RWPE1 (cell line): ENCODE measurements at regions not wholly inside any gene's neighbourhood (a gene's known extent, or its start where the extent isn't known, plus 50 kb on each side); places are given as distances from the start of the nearest gene placed in this dataset.

Experiments
- CTCF ChIA-PET: fragments of 350-600 bp; sonication (Branson Sonifier 250); formaldehyde crosslinking; extraction: SDS; loops from one replicate; lab custom pipeline; 2021; lab: Yijun Ruan, JAX
- POLR2A ChIA-PET: fragments of 400-600 bp; formaldehyde crosslinking; extraction: SDS; loops from one replicate; lab custom pipeline; 2020; ENCODE audit warnings: antibody characterized with exemption; ENCODE audit not compliant: low non-redundant PET; lab: Yijun Ruan, JAX
- DNase-seq: peaks from one replicate; pipeline ENCODE4 v3.0.0; 2012; ENCODE audit warnings: low spot score
- H3K27ac ChIP-seq: fragments of 450-650 bp; 2 replicates; pipeline ENCODE4 v1.5.1; 2017
- TF ChIP-seq, protein P1 (sequence below): fragments of 450-650 bp; conservative IDR thresholded peaks from 2 replicates; pipeline ENCODE4 v1.5.1; 2017; ENCODE audit warnings: low read depth, mild to moderate bottlenecking

DNA sequence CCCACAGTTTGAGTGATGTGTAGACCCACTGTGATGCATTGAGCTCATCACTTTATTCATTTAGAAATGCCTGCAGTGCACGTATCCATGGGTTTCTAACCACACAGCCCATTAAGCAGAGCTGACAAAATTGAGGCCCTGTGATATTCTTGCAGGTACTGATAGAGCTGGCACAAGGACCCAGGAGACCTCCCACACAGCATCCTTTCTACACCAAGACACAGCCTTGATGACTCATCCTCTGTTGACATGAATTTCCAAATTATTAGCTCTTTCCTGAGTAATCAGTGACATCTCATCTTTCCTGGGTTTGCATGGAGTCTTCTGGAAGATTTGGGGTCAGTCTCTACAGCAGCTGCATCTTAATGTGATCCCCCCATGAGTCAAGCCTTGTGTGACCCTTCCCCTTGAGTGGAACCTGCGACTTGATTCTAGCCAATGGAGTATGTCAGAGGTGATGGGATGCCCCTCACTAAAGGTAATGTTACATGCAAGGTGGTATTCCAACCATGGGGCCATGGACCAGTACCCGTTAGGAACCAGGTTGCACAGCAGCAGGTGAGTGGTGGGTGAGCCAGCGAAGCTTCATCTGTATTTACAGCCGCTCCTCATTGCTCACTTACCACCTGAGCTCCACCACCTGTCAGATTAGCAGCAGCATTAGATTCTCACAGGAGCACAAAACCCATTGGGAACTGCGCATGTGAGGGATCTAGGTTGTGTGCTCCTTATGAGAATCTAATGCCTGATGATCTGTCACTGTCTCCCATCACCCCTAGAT is 181.1 kb upstream of the ARL4C start:
- peak overlapping the region; percentile 90; the same call in 1 of the 2 replicates for H3K27ac ChIP-seq

DNA sequence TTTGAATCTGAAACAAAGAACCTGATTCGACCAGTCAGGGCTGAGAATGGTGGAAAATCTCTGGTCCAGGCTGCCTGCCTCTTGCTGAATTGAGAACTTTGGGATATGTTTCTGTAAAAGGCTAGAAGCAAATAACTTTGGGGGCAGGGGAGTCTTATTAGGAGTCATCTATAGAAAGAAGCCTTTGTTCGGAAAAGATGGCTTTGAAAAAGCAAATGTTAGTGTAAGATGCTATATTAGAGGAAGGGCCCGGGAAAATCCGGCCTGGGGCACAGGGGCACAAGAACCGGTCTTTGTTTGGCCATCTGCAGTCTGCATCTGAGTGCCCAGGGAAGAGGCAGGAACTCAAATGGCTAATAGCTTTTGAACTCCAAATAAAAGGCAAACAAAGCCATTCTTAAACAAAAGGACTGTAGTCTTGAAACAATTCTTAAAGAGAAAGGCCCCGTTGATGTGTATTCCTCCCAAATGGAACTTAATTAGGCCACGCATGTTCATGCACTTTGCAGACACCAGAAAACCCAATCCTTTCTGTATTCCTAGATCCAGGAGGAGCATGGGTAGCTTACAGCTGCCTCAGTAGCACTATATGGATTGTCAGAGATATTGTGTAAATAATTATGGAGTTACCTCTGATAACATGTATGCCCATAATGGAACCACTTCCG is 180.0 kb upstream of the ARL4C start:
- ChIA-PET CTCF (no interaction called here), POLR2A (no interaction called here)
- TF ChIP-seq, protein P1, sequence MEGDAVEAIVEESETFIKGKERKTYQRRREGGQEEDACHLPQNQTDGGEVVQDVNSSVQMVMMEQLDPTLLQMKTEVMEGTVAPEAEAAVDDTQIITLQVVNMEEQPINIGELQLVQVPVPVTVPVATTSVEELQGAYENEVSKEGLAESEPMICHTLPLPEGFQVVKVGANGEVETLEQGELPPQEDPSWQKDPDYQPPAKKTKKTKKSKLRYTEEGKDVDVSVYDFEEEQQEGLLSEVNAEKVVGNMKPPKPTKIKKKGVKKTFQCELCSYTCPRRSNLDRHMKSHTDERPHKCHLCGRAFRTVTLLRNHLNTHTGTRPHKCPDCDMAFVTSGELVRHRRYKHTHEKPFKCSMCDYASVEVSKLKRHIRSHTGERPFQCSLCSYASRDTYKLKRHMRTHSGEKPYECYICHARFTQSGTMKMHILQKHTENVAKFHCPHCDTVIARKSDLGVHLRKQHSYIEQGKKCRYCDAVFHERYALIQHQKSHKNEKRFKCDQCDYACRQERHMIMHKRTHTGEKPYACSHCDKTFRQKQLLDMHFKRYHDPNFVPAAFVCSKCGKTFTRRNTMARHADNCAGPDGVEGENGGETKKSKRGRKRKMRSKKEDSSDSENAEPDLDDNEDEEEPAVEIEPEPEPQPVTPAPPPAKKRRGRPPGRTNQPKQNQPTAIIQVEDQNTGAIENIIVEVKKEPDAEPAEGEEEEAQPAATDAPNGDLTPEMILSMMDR: no peak
- H3K27ac ChIP-seq: no peak overlapping the region
- DNase-seq: no peak

More for the DNA sequence above, 181.1 kb upstream of the ARL4C start:
- peak; percentile 38 for DNase-seq
- ChIA-PET CTCF (interaction anchor here (0.5 to 0.6 kb wide), 2 partner anchors 67 to 207 kb away, joined by 3 to 5 read pairs; no protein-coding TSS in a partner anchor), POLR2A (no interaction called here)
- TF ChIP-seq, protein P1: no peak

DNA sequence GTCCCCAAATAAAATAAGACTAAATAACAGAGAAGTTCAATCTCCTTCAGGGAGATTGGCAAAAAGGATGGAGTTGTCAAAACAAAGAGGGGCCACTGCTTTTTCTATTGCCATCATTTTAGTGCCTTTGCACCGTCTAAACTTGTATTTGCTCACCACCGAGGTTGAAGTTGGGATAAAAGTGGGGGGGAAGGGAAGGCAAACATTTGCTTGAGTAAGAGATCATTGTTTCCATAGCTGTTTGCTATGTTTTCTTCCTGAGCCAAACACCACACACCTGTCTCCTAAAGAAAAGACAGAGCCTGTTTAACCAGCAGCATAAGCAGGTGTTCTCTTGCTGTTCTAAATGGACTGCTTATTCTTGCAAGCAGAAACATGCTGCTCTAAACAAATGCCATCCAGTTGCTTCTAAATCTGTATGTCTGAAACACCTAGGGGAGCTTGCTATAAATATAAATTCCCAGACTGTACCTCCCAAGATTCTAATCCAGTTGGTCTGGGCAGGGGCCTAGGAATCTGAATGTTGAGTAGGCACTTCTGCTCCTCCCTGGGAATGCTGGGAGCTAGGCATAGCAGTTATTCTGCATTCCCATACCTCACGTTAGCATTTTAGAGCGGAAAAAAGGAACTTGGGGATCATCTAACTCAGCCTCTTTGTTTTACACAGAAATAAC is 179.4 kb upstream of the ARL4C start:
- no peak overlapping the region for H3K27ac ChIP-seq
- no peak for DNase-seq
- TF ChIP-seq, protein P1: no peak
- POLR2A ChIA-PET: no interaction called here
- CTCF ChIA-PET: interaction anchor here (0.6 kb wide), 1 partner anchor 86 kb away, joined by 3 read pairs; no protein-coding TSS in a partner anchor

DNA sequence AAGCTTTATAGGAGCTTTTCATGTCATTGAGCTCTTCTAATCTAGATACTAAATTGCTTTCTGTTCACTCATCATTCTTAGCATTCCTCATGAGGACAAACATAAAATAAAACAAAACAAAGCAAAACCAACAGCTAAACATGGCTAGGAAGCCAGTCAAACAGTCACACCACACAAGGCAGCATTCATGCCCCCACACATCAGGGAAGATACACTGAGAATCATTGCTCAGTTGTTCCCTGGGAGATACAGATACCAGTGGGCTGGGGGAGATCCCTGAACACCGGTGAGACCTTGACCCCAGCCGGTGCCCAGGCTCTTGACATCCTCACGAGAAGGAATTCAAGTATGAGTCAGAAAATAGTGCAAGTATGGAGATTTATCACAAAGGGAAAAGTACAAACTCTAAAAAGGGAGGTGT is 177.9 kb upstream of the ARL4C start:
- no peak for DNase-seq
- TF ChIP-seq, protein P1: no peak
- POLR2A ChIA-PET: interaction anchor here (0.7 kb wide), 1 partner anchor 46 kb away, joined by 3 read pairs; no protein-coding TSS in a partner anchor
- no peak overlapping the region for H3K27ac ChIP-seq
- CTCF ChIA-PET: interaction anchor here (0.8 kb wide), 1 partner anchor 20 kb away, joined by 5 read pairs; no protein-coding TSS in a partner anchor

DNA sequence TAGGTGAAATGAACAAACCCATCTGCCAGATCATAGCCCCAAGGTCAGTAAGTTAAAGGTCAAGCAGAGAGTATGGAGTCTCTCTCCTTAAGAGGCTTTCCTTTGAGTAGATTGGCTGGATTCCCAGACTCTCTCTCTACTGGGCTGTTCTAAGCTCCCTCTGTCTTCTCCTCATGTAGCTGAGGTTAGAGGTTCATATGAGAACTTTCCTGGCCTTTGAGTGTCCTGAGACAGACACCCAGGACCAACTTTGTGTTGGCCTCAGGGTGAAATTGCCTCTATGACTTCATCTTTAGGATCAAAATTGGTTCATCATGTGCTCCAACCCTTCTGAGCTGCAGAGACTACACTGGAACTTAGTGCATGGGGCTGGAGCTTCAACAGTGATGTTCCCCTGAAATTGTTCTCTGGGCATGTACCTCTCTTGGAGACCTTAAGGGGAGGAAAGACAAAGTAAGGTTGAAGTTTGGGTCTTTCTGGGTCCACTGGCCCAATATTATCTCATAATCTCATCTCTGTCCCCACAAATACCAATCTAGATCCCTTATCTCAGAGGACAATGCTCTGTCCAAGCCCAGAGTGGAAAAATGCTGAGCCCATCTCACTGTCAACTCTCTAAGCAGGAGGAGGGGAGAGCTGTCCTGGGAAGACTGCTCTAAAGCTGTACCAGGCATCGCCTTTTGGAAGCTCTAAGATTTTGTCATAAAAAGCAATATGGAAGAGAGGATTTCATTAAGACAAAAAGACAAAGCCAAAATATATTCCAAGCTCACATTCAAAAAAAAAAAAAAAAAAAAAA is 177.3 kb upstream of the ARL4C start:
- ChIA-PET POLR2A (interaction anchor here (0.7 kb wide), 1 partner anchor 45 kb away, joined by 3 read pairs; no protein-coding TSS in a partner anchor), CTCF (interaction anchor here (0.8 kb wide), 1 partner anchor 19 kb away, joined by 5 read pairs; no protein-coding TSS in a partner anchor)
- TF ChIP-seq, protein P1: no peak
- H3K27ac ChIP-seq: no peak overlapping the region
- no peak for DNase-seq
